Fibroblast of the aortic adventitia (primary cell): ENCODE measurements at regions not wholly inside any gene's neighbourhood (a gene's known extent, or its start where the extent isn't known, plus 50 kb on each side); places are given as distances from the start of the nearest gene placed in this dataset.

ENCODE experiments used
- DNase-seq: peaks from one replicate; pipeline ENCODE4 v3.0.0-alpha.2; 2010; ENCODE audit warnings: low read depth
- H3K4me3 ChIP-seq: 2 replicates; pipeline ENCODE4 v1.5.1; 2011; ENCODE audit warnings: low read depth, mild to moderate bottlenecking, control low read depth, low read length, moderate library complexity
- TF ChIP-seq, protein P1 (sequence below): IDR thresholded peaks from 2 replicates; pipeline ENCODE4 v1.5.1; 2011; ENCODE audit warnings: mild to moderate bottlenecking, low read length, control low read depth, inconsistent platforms; ENCODE audit not compliant: insufficient read depth

DNA sequence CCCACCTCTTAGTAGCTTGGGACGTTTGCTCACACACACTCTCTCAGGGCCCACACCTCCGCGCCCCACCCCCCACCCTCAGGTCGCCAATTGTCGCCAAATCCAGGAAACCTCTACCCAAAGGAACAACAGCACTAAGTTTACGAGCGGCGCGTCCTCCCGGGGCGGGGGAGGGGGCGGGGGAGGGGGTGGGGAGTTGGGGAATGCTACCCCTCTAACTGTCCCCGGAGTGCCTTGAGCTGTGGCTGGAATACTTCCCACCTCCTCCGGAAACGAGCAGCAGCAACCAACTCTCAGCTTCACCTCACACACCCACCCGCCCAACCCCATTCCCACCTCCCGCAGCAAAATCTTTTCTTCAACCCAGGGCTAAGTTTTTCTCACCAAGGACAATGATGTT is 135.6 kb upstream of the ZIC3 start:
- no peak for DNase-seq
- TF ChIP-seq, protein P1, sequence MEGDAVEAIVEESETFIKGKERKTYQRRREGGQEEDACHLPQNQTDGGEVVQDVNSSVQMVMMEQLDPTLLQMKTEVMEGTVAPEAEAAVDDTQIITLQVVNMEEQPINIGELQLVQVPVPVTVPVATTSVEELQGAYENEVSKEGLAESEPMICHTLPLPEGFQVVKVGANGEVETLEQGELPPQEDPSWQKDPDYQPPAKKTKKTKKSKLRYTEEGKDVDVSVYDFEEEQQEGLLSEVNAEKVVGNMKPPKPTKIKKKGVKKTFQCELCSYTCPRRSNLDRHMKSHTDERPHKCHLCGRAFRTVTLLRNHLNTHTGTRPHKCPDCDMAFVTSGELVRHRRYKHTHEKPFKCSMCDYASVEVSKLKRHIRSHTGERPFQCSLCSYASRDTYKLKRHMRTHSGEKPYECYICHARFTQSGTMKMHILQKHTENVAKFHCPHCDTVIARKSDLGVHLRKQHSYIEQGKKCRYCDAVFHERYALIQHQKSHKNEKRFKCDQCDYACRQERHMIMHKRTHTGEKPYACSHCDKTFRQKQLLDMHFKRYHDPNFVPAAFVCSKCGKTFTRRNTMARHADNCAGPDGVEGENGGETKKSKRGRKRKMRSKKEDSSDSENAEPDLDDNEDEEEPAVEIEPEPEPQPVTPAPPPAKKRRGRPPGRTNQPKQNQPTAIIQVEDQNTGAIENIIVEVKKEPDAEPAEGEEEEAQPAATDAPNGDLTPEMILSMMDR = no peak
- no peak overlapping the region for H3K4me3 ChIP-seq

DNA sequence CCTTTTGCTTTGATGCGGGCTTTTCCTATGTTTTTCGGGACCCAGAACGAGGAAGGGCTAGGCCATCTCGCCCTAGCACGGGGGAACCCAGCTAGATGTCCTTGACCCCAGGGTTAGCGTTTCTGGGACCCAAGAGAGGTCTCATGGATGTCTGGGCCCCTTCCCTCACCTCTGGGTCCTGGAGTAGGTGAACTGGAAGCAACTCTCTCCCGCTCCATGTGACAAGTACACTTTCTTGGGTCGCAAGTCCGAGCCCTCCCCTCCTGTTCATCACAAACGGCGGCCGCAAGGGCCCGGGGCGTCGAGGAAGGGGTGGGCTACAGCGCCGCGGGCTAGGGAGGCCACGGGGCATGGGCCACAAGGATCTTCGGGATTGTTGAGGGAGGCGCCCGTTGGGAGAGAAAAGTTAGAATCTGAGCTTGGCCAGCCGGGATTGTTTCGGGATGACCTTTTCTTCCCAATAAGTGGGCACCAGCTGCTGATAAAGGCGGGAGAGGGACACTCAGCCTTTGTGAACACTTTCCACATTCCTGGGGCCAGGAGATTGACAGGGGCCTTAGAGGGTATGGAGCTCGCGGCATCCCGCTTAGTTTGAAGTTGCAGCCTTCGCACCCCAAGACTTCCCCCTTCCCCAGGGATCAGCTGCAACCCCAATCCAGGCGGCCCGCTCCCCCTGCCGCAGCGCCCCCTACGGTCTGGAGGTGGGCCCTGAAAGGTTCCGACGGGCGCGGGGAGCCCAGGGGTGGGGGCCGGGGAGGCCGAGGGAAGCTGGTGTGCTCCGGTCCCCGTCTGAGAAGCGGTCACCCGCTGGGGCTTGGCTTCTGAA is 136.9 kb upstream of the ZIC3 start:
- TF ChIP-seq, protein P1 = no peak
- DNase-seq = no peak
- H3K4me3 ChIP-seq = no peak overlapping the region

DNA sequence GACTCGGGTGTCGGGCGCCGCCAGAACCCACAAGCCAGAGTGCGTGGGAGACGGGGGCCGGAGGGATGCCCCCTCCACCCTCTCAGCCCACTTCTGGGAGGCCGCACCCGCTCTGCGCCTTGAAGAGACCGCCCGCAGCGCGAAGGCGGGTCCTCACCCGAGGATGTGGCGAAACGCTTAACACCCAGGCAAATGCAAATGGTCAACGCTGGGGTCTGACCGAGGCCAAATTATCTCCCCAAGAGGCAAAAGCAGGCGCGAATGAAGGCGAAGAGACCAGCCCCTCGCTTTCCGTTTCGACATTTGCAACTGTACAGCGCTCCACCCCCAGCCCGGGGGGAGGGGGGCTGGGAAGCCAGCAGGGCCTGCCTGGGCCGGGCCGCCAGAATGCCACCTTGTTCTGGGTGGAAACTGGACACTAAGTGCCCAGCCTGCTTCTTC is 137.7 kb upstream of the ZIC3 start:
- TF ChIP-seq, protein P1 = no peak
- H3K4me3 ChIP-seq = peak overlapping the region; percentile 60
- no peak for DNase-seq

DNA sequence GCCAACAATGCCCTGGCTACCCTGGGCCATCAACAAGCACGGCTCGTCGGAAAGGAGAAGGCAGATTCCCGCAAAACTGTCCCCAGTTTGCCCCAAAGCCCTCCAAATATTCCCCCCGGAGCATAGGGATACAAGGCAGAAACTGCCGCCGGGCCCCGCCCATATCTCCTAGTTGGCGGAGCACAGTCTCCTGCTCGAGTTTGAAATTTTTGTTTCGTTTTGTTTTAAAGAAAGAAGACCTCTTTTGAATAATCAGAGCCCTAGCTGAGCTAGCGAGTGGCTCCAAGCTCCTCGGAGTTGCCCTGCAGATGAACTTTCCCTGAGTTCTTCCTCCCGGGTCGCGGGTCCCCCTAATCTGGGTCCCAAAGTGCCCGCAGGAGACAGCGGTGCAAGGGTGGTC is 138.1 kb upstream of the ZIC3 start:
- TF ChIP-seq, protein P1 = no peak
- H3K4me3 ChIP-seq = peak overlapping the region; percentile 60
- no peak for DNase-seq

DNA sequence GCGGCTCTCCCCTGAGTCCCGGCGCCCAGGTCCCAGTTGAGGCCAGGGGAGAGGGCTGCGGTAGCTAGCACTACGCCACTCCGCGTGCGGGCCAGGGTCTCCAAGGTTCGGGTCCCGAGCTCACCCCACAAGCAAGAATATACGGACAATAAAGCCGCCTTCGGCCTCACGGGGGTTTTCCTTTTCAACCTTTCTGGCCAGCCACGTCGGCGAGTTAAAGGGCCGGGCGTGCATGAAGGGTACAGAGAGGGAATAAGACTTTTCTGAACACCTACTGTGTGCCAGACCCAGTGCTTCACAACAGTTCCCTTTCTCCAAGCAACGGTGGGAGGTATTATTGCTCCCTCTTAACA is 138.5 kb upstream of the ZIC3 start:
- no peak for DNase-seq
- TF ChIP-seq, protein P1 = no peak
- peak overlapping the region; percentile 60 for H3K4me3 ChIP-seq

DNA sequence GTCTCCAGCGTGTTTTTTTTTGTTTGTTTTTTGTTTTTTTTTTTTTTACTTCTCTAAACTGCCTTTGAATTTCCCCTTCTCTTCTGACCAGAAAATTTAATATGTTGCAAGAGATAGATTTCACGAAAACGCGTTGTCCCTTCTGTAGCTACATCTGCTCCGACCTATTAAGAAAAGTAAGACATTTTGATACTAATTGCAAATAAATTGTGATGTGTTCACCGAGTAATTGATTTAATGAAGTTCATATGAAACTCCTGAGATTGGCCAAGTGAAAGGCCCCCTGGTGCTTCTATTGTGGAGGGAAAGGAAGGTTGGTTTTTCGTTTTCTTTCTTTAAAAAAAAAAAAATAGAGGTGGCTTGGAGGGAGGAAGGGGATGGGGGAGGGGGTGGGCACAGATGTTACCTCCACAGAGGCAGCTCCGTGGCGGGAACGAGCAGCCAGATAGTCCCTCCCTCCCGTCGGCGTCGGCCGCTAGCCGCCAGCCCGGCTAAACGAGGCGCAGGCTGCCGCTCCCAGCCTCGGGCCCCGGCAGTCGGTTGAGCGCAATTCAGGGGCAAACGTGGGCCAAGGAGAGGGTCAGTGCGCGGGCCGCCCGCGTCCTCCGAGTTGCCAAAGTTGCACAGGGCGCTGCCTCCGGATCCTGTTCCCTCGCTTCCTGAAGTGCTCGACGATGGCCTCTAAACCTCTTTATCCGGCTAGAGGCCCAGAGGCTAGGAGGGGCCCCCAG is 139.1 kb upstream of the ZIC3 start:
- no peak overlapping the region for H3K4me3 ChIP-seq
- no peak for DNase-seq
- TF ChIP-seq, protein P1 = no peak
